ENCODE measurements at regions not wholly inside any gene's neighbourhood (a gene's known extent, or its start where the extent isn't known, plus 50 kb on each side); places are given as distances from the start of the nearest gene placed in this dataset.

- TF ChIP-seq HINFP (tag; conservative IDR thresholded peaks at IDR 0.05; ENCODE audit: low read depth) = peak; percentile 23; the same call in 1 of the 2 replicates
- peak; percentile 96 for TF ChIP-seq SUPT5H (IDR thresholded peaks at IDR 0.05)
- peak; percentile 28 for TF ChIP-seq EWSR1 (IDR thresholded peaks at IDR 0.05; ENCODE audit: borderline replicate concordance, low read depth, partially characterized antibody)
- no peak for TF ChIP-seq CREBBP (IDR thresholded peaks at IDR 0.05; ENCODE audit: low read depth, low read length)
- no peak for TF ChIP-seq CBX8 (IDR thresholded peaks at IDR 0.05; ENCODE audit: borderline replicate concordance, extremely low read depth, low read depth, low read length, poor library complexity, severe bottlenecking)
- TF ChIP-seq SMAD3 (CRISPR knock-in tag; conservative IDR thresholded peaks at IDR 0.05) = peak; percentile 35; the same call in 1 of the 2 replicates
- TF ChIP-seq JUN (IDR thresholded peaks at IDR 0.05; ENCODE audit: borderline replicate concordance, low read depth, low read length) = 0 out of 2 replicates have a peak, but pooled peaks have one; percentile 4
- 0 out of 2 replicates have a peak, but pooled peaks have one; percentile 27 for TF ChIP-seq JUN (CRISPR knock-in tag; IDR thresholded peaks at IDR 0.05; ENCODE audit: borderline replicate concordance)
- no peak for TF ChIP-seq NUFIP1 (IDR thresholded peaks at IDR 0.05; ENCODE audit: partially characterized antibody)
- TF ChIP-seq YY1 (IDR thresholded peaks at IDR 0.05; ENCODE audit: borderline replicate concordance in 1 of 3, control insufficient read depth in 1 of 3, extremely low read depth in 1 of 3, insufficient read depth in 3 of 3, insufficient read length in 1 of 3, insufficient replicate concordance in 2 of 3, low read depth in 1 of 3, low read length in 2 of 3) = peak in 2 of 3 experiments; percentile 9 to 49
- no peak for TF ChIP-seq SRSF9 (IDR thresholded peaks at IDR 0.05; ENCODE audit: borderline replicate concordance, low read depth, low read length)
- TF ChIP-seq BCLAF1 (IDR thresholded peaks at IDR 0.05; ENCODE audit: borderline replicate concordance in 1 of 2, control insufficient read depth in 1 of 2, low read depth in 2 of 2, low read length in 1 of 2) = 0 out of 4 replicates have a peak, but pooled peaks of 1 of the 2 experiments have one; percentile 25
- TF ChIP-seq SP1 (CRISPR knock-in tag; IDR thresholded peaks at IDR 0.05) = peak; percentile 1; the same call in 1 of the 2 replicates
- peak; percentile 81 for TF ChIP-seq POLR2H (tag; IDR thresholded peaks at IDR 0.05; ENCODE audit: low read depth)
- TF ChIP-seq PHF20 (IDR thresholded peaks at IDR 0.05; ENCODE audit: partially characterized antibody) = peak; percentile 28
- peak; percentile 98 for TF ChIP-seq POLR2A (conservative IDR thresholded peaks at IDR 0.05)
- peak; percentile 62 for TF ChIP-seq EP300 (IDR thresholded peaks at IDR 0.05; ENCODE audit: low read length)
Measured at GRCh38 chr6:67887747-67888545, 747.1 kb upstream of the ADGRB3 start (continued).

All from K562 (cell line).